H9 (cell line): ENCODE measurements at regions not wholly inside any gene's neighbourhood (a gene's known extent, or its start where the extent isn't known, plus 50 kb on each side); places are given as distances from the start of the nearest gene placed in this dataset.
"Not testable (repeated sequence)": the region's sequence is repeated elsewhere in the genome, so short reads cannot be mapped to it uniquely, and the experiment has no call there.

Experiments used
- DNase-seq: peaks from one replicate; pipeline ENCODE4 v3.0.0-alpha.2; 2017
- H2AFZ ChIP-seq: one replicate; pipeline ENCODE4 v1.6.1; 2013; ENCODE audit warnings: mild to moderate bottlenecking, low read length, control low read depth, moderate library complexity
- H2AK5ac ChIP-seq: 2 replicates; pipeline ENCODE4 v1.6.1; 2013; ENCODE audit warnings: low read length, control low read depth, mixed read lengths; ENCODE audit not compliant: insufficient read length
- H2BK120ac ChIP-seq: one replicate; pipeline ENCODE4 v1.6.1; 2013; ENCODE audit warnings: low read depth, mild to moderate bottlenecking, low read length, control low read depth, inconsistent platforms; ENCODE audit not compliant: poor library complexity, severe bottlenecking
- H2BK12ac ChIP-seq: 2 replicates; pipeline ENCODE4 v1.6.1; 2013; ENCODE audit warnings: low read length, control low read depth, mixed read lengths, low read depth; ENCODE audit not compliant: insufficient read length
- H2BK15ac ChIP-seq: 2 replicates; pipeline ENCODE4 v1.6.1; 2013; ENCODE audit warnings: low read depth, low read length, control low read depth
- H2BK20ac ChIP-seq: one replicate; pipeline ENCODE4 v1.6.1; 2013; ENCODE audit warnings: low read depth, mild to moderate bottlenecking, low read length, control low read depth, inconsistent platforms; ENCODE audit not compliant: poor library complexity, severe bottlenecking
- H2BK5ac ChIP-seq: 2 replicates; pipeline ENCODE4 v1.6.1; 2013; ENCODE audit warnings: low read length, control low read depth, mixed read lengths; ENCODE audit not compliant: insufficient read length
- H3K14ac ChIP-seq: 2 replicates; pipeline ENCODE4 v1.6.1; 2013; ENCODE audit warnings: low read length, control low read depth; ENCODE audit not compliant: insufficient read depth
- H3K18ac ChIP-seq: 2 replicates; pipeline ENCODE4 v1.6.1; 2013; ENCODE audit warnings: low read depth, mild to moderate bottlenecking, mixed read lengths, low read length, control low read depth; ENCODE audit not compliant: insufficient read length
- H3K23ac ChIP-seq: 2 replicates; pipeline ENCODE4 v1.6.1; 2013; ENCODE audit warnings: low read length, control low read depth, mixed read lengths, low read depth; ENCODE audit not compliant: insufficient read length
- H3K23me2 ChIP-seq: 2 replicates; pipeline ENCODE4 v1.6.1; 2013; ENCODE audit warnings: low read depth, mild to moderate bottlenecking, mixed read lengths, low read length, control low read depth; ENCODE audit not compliant: insufficient read length, poor library complexity, severe bottlenecking
- H3K27ac ChIP-seq: 2 replicates; pipeline ENCODE4 v1.5.1; 2013; ENCODE audit warnings: low read length, control low read depth, mixed read lengths, low read depth; ENCODE audit not compliant: insufficient read length
- H3K27me3 ChIP-seq: 2 replicates; pipeline ENCODE4 v1.6.1; 2013; ENCODE audit warnings: low read length, control low read depth, inconsistent platforms; ENCODE audit not compliant: insufficient read depth
- H3K4ac ChIP-seq: 2 replicates; pipeline ENCODE4 v1.6.1; 2013; ENCODE audit warnings: low read depth, mild to moderate bottlenecking, control low read depth, inconsistent platforms, low read length, moderate library complexity
- H3K4me1 ChIP-seq: 2 replicates; pipeline ENCODE4 v1.6.1; 2013; ENCODE audit warnings: low read length, control low read depth, inconsistent platforms; ENCODE audit not compliant: insufficient read depth
- H3K4me2 ChIP-seq: 2 replicates; pipeline ENCODE4 v1.6.1; 2013; ENCODE audit warnings: low read length, control low read depth, mixed read lengths; ENCODE audit not compliant: insufficient read length, insufficient read depth
- H3K56ac ChIP-seq: 2 replicates; pipeline ENCODE4 v1.6.1; 2013; ENCODE audit warnings: low read depth, mild to moderate bottlenecking, mixed read lengths, low read length, control low read depth; ENCODE audit not compliant: insufficient read length
- H3K79me1 ChIP-seq: 2 replicates; pipeline ENCODE4 v1.6.1; 2013; ENCODE audit warnings: low read depth, mild to moderate bottlenecking, moderate library complexity, low read length, control low read depth, inconsistent platforms; ENCODE audit not compliant: insufficient read depth, poor library complexity, severe bottlenecking
- H3K79me2 ChIP-seq: 2 replicates; pipeline ENCODE4 v1.6.1; 2013; ENCODE audit warnings: low read length, control low read depth, inconsistent platforms; ENCODE audit not compliant: insufficient read depth
- H3K9ac ChIP-seq: 2 replicates; pipeline ENCODE4 v1.6.1; 2013; ENCODE audit warnings: low read length, control low read depth, mixed read lengths; ENCODE audit not compliant: insufficient read length; ENCODE audit errors: extremely low read depth
- H3K9me3 ChIP-seq: one replicate; pipeline ENCODE4 v1.6.1; 2013; ENCODE audit warnings: low read depth, low read length, inconsistent platforms; ENCODE audit not compliant: control insufficient read depth
- H3T11ph ChIP-seq: one replicate; pipeline ENCODE4 v1.6.1; 2013; ENCODE audit warnings: mild to moderate bottlenecking, low read length, control low read depth, inconsistent platforms
- H4K20me1 ChIP-seq: one replicate; pipeline ENCODE4 v1.6.1; 2013; ENCODE audit not compliant: control insufficient read depth, insufficient read length, insufficient read depth
- H4K5ac ChIP-seq: 2 replicates; pipeline ENCODE4 v1.6.1; 2013; ENCODE audit warnings: low read depth, mild to moderate bottlenecking, mixed read lengths, low read length, control low read depth; ENCODE audit not compliant: insufficient read length
- H4K8ac ChIP-seq: replicated peaks from 2 replicates; pipeline ENCODE4 v1.6.1; 2013; ENCODE audit warnings: low read length, control low read depth, mixed read lengths, low read depth; ENCODE audit not compliant: insufficient read length
- H4K91ac ChIP-seq: 2 replicates; pipeline ENCODE4 v1.6.1; 2013; ENCODE audit warnings: low read depth, mild to moderate bottlenecking, moderate library complexity, mixed read lengths, low read length, control low read depth; ENCODE audit not compliant: insufficient read length
- H3K27ac Mint-ChIP-seq, 3 experiments: 2 replicates in 2 of 3; 3 replicates in 1 of 3; pipeline ENCODE4 v1.8.0; 2020 to 2021; ENCODE audit warnings: mixed read lengths in 3 of 3, mild to moderate bottlenecking in 1 of 3, moderate library complexity in 1 of 3
- H3K27me3 Mint-ChIP-seq: 2 replicates; pipeline ENCODE4 v1.8.0; 2021; ENCODE audit warnings: low read depth, mild to moderate bottlenecking, moderate library complexity, mixed read lengths
- H3K36me3 Mint-ChIP-seq, 3 experiments: 2 replicates in 2 of 3; 3 replicates in 1 of 3; pipeline ENCODE4 v1.8.0; 2020 to 2021; ENCODE audit warnings: low read depth in 3 of 3, mixed read lengths in 3 of 3; ENCODE audit not compliant: insufficient read depth in 1 of 3
- H3K4me1 Mint-ChIP-seq, 2 experiments: 2 replicates each; pipeline ENCODE4 v1.8.0; 2020; ENCODE audit warnings: mixed read lengths in 2 of 2
- H3K4me3 Mint-ChIP-seq, 2 experiments: 2 replicates in 1 of 2; 3 replicates in 1 of 2; pipeline ENCODE4 v1.8.0; 2020 to 2021; ENCODE audit warnings: mild to moderate bottlenecking in 2 of 2, mixed read lengths in 2 of 2, moderate library complexity in 1 of 2
- H3K9me3 Mint-ChIP-seq, 2 experiments: 2 replicates in 1 of 2; 3 replicates in 1 of 2; pipeline ENCODE4 v1.8.0; 2020; ENCODE audit warnings: mild to moderate bottlenecking in 2 of 2, mixed read lengths in 2 of 2, moderate library complexity in 1 of 2
- WGBS: extraction: QIAGEN DNeasy Blood & Tissue Kit; methylation state at CpG from one replicate; pipeline ENCODE4 v1.1.7; 2013; ENCODE audit warnings: missing lambda C conversion rate, low lambda C conversion rate, mixed read lengths; ENCODE audit not compliant: insufficient read length; ENCODE audit errors: extremely low coverage; 5-methylcytosine and 5-hydroxymethylcytosine counted together
- TF ChIP-seq, protein P1 (sequence below): fragments of 200-600 bp; sonication (generic); conservative IDR thresholded peaks from 3 replicates; pipeline ENCODE4 v1.8.0; 2021; ENCODE audit warnings: antibody characterized with exemption, mild to moderate bottlenecking

DNA sequence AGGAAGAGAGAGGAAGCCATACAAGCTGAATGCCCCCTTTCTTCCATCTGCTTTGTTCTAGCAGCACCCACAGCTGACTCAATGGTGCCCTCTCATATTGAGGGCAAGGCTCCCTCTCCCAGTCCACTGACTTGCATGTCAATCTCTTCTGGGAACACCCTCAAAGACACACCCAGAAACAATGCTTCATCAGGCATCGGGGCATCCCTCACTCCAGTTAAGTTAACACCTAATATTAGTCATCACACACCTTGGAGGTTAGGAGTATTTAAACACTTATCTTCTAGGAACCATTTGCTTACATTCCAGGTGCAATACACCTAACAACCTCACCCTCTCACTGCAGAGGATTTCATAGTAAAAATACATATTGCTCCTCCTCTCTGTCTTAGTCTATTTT, 993.5 kb upstream of the DDX18 start:
- no peak for DNase-seq
- no CpG with 5 or more reads among the region's 1 CpG for WGBS
- Histone ChIP-seq H3K4ac (no peak overlapping the region), H3K18ac (no peak overlapping the region), H2AFZ (no peak overlapping the region), H3K27me3 (no peaks in the 10 kb centered on the region), H2BK15ac (no peak overlapping the region), H4K91ac (no peak overlapping the region), H3K79me2 (no peaks in the 10 kb centered on the region), H3K23me2 (no peaks in the 10 kb centered on the region), H3K4me1 (no peaks in the 10 kb centered on the region), H3K4me2 (no peak overlapping the region), H4K8ac (no peak overlapping the region), H3K56ac (no peak overlapping the region), H3K79me1 (no peaks in the 10 kb centered on the region), H4K20me1 (no peaks in the 10 kb centered on the region), H3K9ac (no peak overlapping the region), H2AK5ac (no peak overlapping the region), H2BK120ac (no peak overlapping the region), H3K9me3 (no peaks in the 10 kb centered on the region), H2BK5ac (no peak overlapping the region), H2BK20ac (no peak overlapping the region), H3K27ac (no peak overlapping the region), H4K5ac (no peak overlapping the region), H3K23ac (no peak overlapping the region), H3T11ph (no peak overlapping the region), H2BK12ac (no peak overlapping the region), H3K14ac (no peak overlapping the region)
- H3K4me3 Mint-ChIP-seq: no peak overlapping the region
- no peaks in the 10 kb centered on the region for H3K36me3 Mint-ChIP-seq
- H3K27ac Mint-ChIP-seq: no peak overlapping the region
- H3K9me3 Mint-ChIP-seq: no peaks in the 10 kb centered on the region
- peaks cover 4% of the 10 kb centered on the region; the same call in 1 of the 2 replicates for H3K27me3 Mint-ChIP-seq
- TF ChIP-seq, protein P1, sequence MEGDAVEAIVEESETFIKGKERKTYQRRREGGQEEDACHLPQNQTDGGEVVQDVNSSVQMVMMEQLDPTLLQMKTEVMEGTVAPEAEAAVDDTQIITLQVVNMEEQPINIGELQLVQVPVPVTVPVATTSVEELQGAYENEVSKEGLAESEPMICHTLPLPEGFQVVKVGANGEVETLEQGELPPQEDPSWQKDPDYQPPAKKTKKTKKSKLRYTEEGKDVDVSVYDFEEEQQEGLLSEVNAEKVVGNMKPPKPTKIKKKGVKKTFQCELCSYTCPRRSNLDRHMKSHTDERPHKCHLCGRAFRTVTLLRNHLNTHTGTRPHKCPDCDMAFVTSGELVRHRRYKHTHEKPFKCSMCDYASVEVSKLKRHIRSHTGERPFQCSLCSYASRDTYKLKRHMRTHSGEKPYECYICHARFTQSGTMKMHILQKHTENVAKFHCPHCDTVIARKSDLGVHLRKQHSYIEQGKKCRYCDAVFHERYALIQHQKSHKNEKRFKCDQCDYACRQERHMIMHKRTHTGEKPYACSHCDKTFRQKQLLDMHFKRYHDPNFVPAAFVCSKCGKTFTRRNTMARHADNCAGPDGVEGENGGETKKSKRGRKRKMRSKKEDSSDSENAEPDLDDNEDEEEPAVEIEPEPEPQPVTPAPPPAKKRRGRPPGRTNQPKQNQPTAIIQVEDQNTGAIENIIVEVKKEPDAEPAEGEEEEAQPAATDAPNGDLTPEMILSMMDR: no peak
- H3K4me1 Mint-ChIP-seq: 0 out of 4 replicates have a peak, but pooled peaks cover 0 to 4% of the 10 kb centered on the region in 2 experiments

DNA sequence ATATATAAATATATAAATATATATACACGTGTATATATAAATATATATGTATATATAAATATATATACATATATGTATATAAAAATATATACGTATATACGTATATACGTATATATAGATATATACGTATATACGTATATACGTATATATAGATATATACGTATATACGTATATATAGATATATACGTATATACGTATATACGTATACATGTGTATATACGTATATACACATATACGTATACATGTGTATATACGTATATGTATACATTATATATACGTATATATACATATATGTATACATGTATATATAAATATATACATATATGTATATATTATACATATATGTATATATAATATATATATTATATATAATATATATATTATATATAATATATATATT, 984.9 kb upstream of the DDX18 start:
- H3T11ph ChIP-seq, H3K36me3 Mint-ChIP-seq, H4K8ac ChIP-seq, H3K4ac ChIP-seq, H2AFZ ChIP-seq, H2BK15ac ChIP-seq, H3K23ac ChIP-seq, DNase-seq, H2BK12ac ChIP-seq, H3K4me2 ChIP-seq, H3K9me3 ChIP-seq, H4K5ac ChIP-seq, H3K9me3 Mint-ChIP-seq, H3K27me3 ChIP-seq, H3K27ac Mint-ChIP-seq, H2BK120ac ChIP-seq, H3K4me3 Mint-ChIP-seq, H3K18ac ChIP-seq, H3K79me2 ChIP-seq, H3K14ac ChIP-seq, H4K20me1 ChIP-seq, H3K23me2 ChIP-seq, H3K27me3 Mint-ChIP-seq, H3K4me1 ChIP-seq, H2BK20ac ChIP-seq, H3K56ac ChIP-seq, H3K27ac ChIP-seq, H2BK5ac ChIP-seq, H3K4me1 Mint-ChIP-seq, H2AK5ac ChIP-seq, H3K79me1 ChIP-seq, H3K9ac ChIP-seq, H4K91ac ChIP-seq: not testable (repeated sequence)
- no CpG with 5 or more reads among the region's 16 CpGs for WGBS
